ENCODE measurements at regions not wholly inside any gene's neighbourhood (a gene's known extent, or its start where the extent isn't known, plus 50 kb on each side); places are given as distances from the start of the nearest gene placed in this dataset.
"Not testable (repeated sequence)": the region's sequence is repeated elsewhere in the genome, so short reads cannot be mapped to it uniquely, and the experiment has no call there.

GRCh38 chr13:53250977-53251376 is 222.4 kb downstream of the OLFM4 start:
- DNase-seq, result no peak
- ATAC-seq, result no peak
- intact Hi-C loops (cut with DNase I, micrococcal nuclease), result no loop called here

GRCh38 chr13:53254500-53254899 is 225.9 kb downstream of the OLFM4 start:
- DNase-seq (no peak), ATAC-seq (no peak)
- intact Hi-C loops (cut with DNase I, micrococcal nuclease), result no loop called here

- ATAC-seq (no peak), DNase-seq (no peak)
- intact Hi-C loops (cut with DNase I, micrococcal nuclease), result no loop called here
These were observed 227.2 kb downstream of the OLFM4 start for GRCh38 chr13:53255795-53256194.

- intact Hi-C loops (cut with DNase I, micrococcal nuclease), result no loop called here
- DNase-seq (no peak), ATAC-seq (no peak)
These were observed 232.0 kb downstream of the OLFM4 start for GRCh38 chr13:53260594-53260993.

GRCh38 chr13:53264751-53265385 is 236.3 kb downstream of the OLFM4 start:
- ATAC-seq, result no peak
- DNase-seq, result no peak
- intact Hi-C loops (cut with DNase I, micrococcal nuclease), result no loop called here

GRCh38 chr13:53266757-53267156 is 238.1 kb downstream of the OLFM4 start:
- intact Hi-C loops (cut with DNase I, micrococcal nuclease), result no loop called here
- ATAC-seq (no peak), DNase-seq (no peak)

- intact Hi-C loops (cut with DNase I, micrococcal nuclease), result no loop called here
- no peak for ATAC-seq
- no peak for DNase-seq
These were observed 241.0 kb downstream of the OLFM4 start for GRCh38 chr13:53269634-53270033.

GRCh38 chr13:53272873-53273272 is 244.3 kb downstream of the OLFM4 start:
- intact Hi-C loops (cut with DNase I, micrococcal nuclease), result no loop called here
- DNase-seq, result no peak
- ATAC-seq, result no peak

GRCh38 chr13:53276265-53276664 is 247.7 kb downstream of the OLFM4 start:
- DNase-seq, result no peak
- intact Hi-C loops (cut with DNase I, micrococcal nuclease), result no loop called here
- no peak for ATAC-seq

GRCh38 chr13:53281677-53282076 is 253.1 kb downstream of the OLFM4 start:
- ATAC-seq (no peak), DNase-seq (no peak)
- intact Hi-C loops (cut with DNase I, micrococcal nuclease), result no loop called here

- no peak for DNase-seq
- intact Hi-C loops (cut with DNase I, micrococcal nuclease), result no loop called here
- no peak for ATAC-seq
These were observed 257.4 kb downstream of the OLFM4 start for GRCh38 chr13:53285896-53286430.

- ATAC-seq (no peak), DNase-seq (no peak)
- intact Hi-C loops (cut with DNase I, micrococcal nuclease), result no loop called here
These were observed 269.8 kb downstream of the OLFM4 start for GRCh38 chr13:53298396-53298795.

- ATAC-seq (no peak), DNase-seq (no peak)
- intact Hi-C loops (cut with DNase I, micrococcal nuclease), result no loop called here
These were observed 272.8 kb downstream of the OLFM4 start for GRCh38 chr13:53301449-53301848.

- DNase-seq; intact Hi-C loops (cut with DNase I, micrococcal nuclease); ATAC-seq: not testable (repeated sequence)
These were observed 276.8 kb downstream of the OLFM4 start for GRCh38 chr13:53305419-53305818.

- DNase-seq (no peak), ATAC-seq (no peak)
- intact Hi-C loops (cut with DNase I, micrococcal nuclease), result no loop called here
These were observed 282.2 kb downstream of the OLFM4 start for GRCh38 chr13:53310786-53311185.

GRCh38 chr13:53311561-53311960 is 282.9 kb downstream of the OLFM4 start:
- DNase-seq, result no peak
- intact Hi-C loops (cut with DNase I, micrococcal nuclease), result no loop called here
- ATAC-seq, result no peak

- intact Hi-C loops (cut with DNase I, micrococcal nuclease), result no loop called here
- ATAC-seq (no peak), DNase-seq (no peak)
These were observed 292.7 kb downstream of the OLFM4 start for GRCh38 chr13:53321296-53321801.

- intact Hi-C loops (cut with DNase I, micrococcal nuclease), result no loop called here
- no peak for DNase-seq
- ATAC-seq, result no peak
These were observed 296.0 kb downstream of the OLFM4 start for GRCh38 chr13:53324656-53325055.

- ATAC-seq, result no peak
- intact Hi-C loops (cut with DNase I, micrococcal nuclease), result no loop called here
- DNase-seq, result no peak
These were observed 298.1 kb downstream of the OLFM4 start for GRCh38 chr13:53326716-53327115.

- intact Hi-C loops (cut with DNase I, micrococcal nuclease), result no loop called here
- no peak for ATAC-seq
- no peak for DNase-seq
These were observed 299.2 kb downstream of the OLFM4 start for GRCh38 chr13:53327680-53328315.
